ENCODE measurements at regions not wholly inside any gene's neighbourhood (a gene's known extent, or its start where the extent isn't known, plus 50 kb on each side); places are given as distances from the start of the nearest gene placed in this dataset.

DNA sequence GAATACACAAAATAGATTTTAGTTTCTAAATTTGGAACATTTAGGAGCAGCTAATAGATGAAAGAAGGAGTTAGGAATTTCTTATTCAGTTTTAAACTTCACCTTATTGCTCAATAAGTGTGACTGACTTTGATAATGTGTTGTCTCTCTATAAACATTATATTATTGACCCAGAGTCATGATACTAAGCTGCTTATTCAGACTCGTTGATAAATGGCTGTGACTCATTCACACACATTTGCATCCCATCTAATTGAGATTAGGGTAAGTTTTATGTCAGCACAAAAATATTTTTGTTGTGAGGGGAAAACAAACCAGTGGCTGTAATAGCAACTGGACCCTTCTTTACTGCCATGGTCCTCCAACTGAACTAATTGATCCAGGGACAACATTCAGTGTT lies 137.6 kb downstream of the GOLIM4 start:
- Histone ChIP-seq H3K27ac (no peak overlapping the region), H3K4me3 (no peak overlapping the region), H3K9ac (ENCODE audit: insufficient read length) (no peak overlapping the region), H3K36me3 (ENCODE audit: insufficient read depth, low read length) (no peaks in the 10 kb centered on the region), H3K9me3 (ENCODE audit: low read depth, low read length) (no peaks in the 10 kb centered on the region)
- DNase-seq (ENCODE audit: low read depth, low spot score): no peak
- no peak for TF ChIP-seq FOXP2 (optimal IDR thresholded peaks at IDR 0.05; ENCODE audit: control extremely low read depth, extremely low read length, insufficient read depth)
- no peak for TF ChIP-seq EZH2 (IDR thresholded peaks at IDR 0.05)
- TF ChIP-seq POLR2AphosphoS5 (IDR thresholded peaks at IDR 0.05; ENCODE audit: borderline replicate concordance, low read depth, low read length): no peak

DNA sequence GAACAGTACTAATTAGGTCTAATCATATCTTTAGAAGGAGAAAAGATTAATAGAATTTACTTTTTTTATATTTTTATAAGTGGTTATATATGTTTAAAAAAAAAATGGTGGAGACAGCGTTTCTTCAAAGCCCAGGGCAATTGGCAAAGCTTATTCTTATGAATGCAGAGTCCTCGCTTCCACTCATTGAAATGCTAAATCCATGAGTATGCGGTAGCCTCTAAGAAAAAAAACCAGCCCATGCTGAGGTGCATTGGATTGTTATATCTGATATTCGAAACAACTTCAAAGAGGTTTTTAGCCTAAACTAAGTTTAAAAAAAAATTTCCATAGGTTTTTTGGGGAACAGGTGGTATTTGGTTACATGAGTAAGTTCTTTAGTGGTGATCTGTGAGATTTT lies 142.8 kb downstream of the GOLIM4 start:
- Histone ChIP-seq H3K4me3 (no peak overlapping the region), H3K9ac (ENCODE audit: insufficient read length) (no peak overlapping the region), H3K9me3 (ENCODE audit: low read depth, low read length) (no peaks in the 10 kb centered on the region), H3K36me3 (ENCODE audit: insufficient read depth, low read length) (no peaks in the 10 kb centered on the region), H3K27ac (no peak overlapping the region)
- no peak for TF ChIP-seq POLR2AphosphoS5 (IDR thresholded peaks at IDR 0.05; ENCODE audit: borderline replicate concordance, low read depth, low read length)
- no peak for DNase-seq (ENCODE audit: low read depth, low spot score)

DNA sequence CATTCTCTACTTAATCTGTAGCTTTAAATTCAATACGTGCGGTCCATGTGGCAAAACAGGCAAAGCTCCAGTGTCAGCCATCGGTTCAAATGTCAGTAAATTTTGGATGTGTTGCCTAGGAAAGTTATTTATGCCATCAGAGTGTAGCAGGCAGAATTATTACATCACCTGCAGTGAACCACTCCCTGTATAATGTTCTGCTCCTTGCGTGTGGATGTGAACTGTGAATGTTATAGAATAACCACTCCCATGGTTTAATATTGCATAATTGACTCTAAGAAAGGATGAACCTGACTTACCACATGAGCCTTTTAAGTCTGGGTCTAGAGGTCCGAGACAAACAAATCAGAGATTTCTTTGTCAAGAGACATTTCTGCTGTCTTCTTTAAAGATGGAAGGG lies 145.5 kb downstream of the GOLIM4 start:
- Histone ChIP-seq H3K27ac (no peak overlapping the region), H3K36me3 (ENCODE audit: insufficient read depth, low read length) (no peaks in the 10 kb centered on the region), H3K9me3 (ENCODE audit: low read depth, low read length) (no peaks in the 10 kb centered on the region), H3K4me3 (no peak overlapping the region), H3K9ac (ENCODE audit: insufficient read length) (no peak overlapping the region)
- TF ChIP-seq FOXP2 (optimal IDR thresholded peaks at IDR 0.05; ENCODE audit: control extremely low read depth, extremely low read length, insufficient read depth) (no peak), EZH2 (IDR thresholded peaks at IDR 0.05) (no peak)
- no peak for DNase-seq (ENCODE audit: low read depth, low spot score)

DNA sequence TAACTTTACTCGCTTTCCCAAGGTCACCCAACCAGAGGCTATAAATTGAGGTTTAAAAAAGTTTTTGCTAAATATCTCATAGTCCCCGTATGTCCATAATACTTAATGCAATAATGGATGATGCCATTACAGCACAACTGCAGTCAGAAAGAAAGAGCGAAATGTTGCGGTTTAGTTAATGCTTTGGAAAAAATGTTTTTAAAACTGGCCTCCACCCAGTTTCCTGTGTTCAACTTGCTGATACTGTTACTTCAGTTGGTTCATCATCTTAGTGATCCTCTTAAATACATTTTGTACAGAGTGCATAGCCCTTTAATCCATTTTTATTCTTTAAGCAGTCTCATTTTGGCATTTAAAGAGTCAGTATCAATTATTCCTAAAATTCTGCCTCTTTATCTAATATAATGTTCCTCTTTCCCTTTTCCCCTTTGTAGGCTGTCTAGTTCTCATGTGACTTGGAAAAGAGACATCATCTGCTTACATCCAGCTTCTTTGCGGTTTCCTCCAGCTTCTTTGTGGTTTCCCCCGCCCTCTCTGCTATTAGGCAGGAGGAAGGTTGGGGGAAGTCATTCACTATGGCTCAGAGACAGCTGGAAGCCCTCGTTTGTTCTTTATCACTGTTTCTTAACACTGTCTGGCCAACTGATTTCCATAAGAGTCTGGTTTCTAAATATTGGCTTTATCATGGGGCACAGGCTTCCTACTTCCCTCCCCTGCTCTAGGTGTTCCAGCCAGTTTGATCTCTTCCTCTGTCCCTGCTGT lies 154.3 kb downstream of the GOLIM4 start:
- H3K4me3 ChIP-seq: peak overlapping the region; percentile 79
- TF ChIP-seq EZH2 (IDR thresholded peaks at IDR 0.05) (no peak), POLR2AphosphoS5 (IDR thresholded peaks at IDR 0.05; ENCODE audit: borderline replicate concordance, low read depth, low read length) (peak; percentile 75; the same call in 1 of the 2 replicates), FOXP2 (optimal IDR thresholded peaks at IDR 0.05; ENCODE audit: control extremely low read depth, extremely low read length, insufficient read depth) (peak; percentile 91)
- DNase-seq (ENCODE audit: low read depth, low spot score): peak; percentile 96
- no peaks in the 10 kb centered on the region for H3K36me3 ChIP-seq (ENCODE audit: insufficient read depth, low read length)
- peak overlapping the region; percentile 98 for H3K27ac ChIP-seq
- H3K9ac ChIP-seq (ENCODE audit: insufficient read length): peak overlapping the region; percentile 71
- no peaks in the 10 kb centered on the region for H3K9me3 ChIP-seq (ENCODE audit: low read depth, low read length)

DNA sequence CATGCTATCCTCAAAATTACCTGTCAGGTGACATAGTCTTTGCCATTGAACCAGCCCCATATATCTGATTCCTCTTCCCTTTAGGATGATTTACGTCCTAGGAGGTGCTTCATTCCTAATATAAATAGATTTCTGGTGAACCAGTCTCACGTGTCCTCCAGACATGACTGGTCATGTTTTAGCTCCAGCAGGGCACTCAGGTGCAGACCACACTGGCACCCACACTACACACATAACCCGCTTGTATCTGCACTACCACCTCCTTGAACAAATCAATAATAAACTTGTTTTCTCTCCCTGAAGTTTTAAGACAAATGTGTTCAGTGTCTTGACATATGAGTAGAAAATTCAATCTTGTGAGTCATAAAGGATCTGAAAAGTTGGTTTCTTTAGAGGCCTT lies 155.5 kb downstream of the GOLIM4 start:
- peak overlapping the region; percentile 71 for H3K9ac ChIP-seq (ENCODE audit: insufficient read length)
- no peaks in the 10 kb centered on the region for H3K9me3 ChIP-seq (ENCODE audit: low read depth, low read length)
- H3K4me3 ChIP-seq: peak overlapping the region; percentile 79; the same call in 1 of the 2 replicates
- peak overlapping the region; percentile 98 for H3K27ac ChIP-seq
- H3K36me3 ChIP-seq (ENCODE audit: insufficient read depth, low read length): no peaks in the 10 kb centered on the region
- no peak for DNase-seq (ENCODE audit: low read depth, low spot score)
- no peak for TF ChIP-seq POLR2AphosphoS5 (IDR thresholded peaks at IDR 0.05; ENCODE audit: borderline replicate concordance, low read depth, low read length)
- no peak for TF ChIP-seq FOXP2 (optimal IDR thresholded peaks at IDR 0.05; ENCODE audit: control extremely low read depth, extremely low read length, insufficient read depth)
- no peak for TF ChIP-seq EZH2 (IDR thresholded peaks at IDR 0.05)

DNA sequence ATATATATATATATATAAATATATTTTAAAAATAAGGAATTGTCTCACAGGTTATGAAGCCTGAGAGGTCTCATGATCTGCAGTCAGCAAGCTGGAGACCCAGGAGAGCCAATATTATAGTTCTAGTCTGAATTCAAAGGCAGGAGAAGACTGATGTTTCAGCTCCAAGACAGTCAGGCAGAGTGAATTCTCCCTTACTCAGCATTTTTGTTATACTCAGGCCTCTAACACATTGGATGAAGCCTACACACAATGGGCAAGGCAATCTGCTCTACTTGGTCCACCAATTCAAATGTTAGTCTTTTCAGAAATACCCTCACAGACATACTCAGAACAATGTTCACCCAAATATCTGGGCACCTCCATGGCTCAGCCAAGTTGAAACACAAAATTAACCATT lies 157.2 kb downstream of the GOLIM4 start:
- Histone ChIP-seq H3K27ac (no peak overlapping the region), H3K36me3 (ENCODE audit: insufficient read depth, low read length) (no peaks in the 10 kb centered on the region), H3K9ac (ENCODE audit: insufficient read length) (no peak overlapping the region), H3K4me3 (no peak overlapping the region), H3K9me3 (ENCODE audit: low read depth, low read length) (no peaks in the 10 kb centered on the region)
- DNase-seq (ENCODE audit: low read depth, low spot score): no peak
- no peak for TF ChIP-seq FOXP2 (optimal IDR thresholded peaks at IDR 0.05; ENCODE audit: control extremely low read depth, extremely low read length, insufficient read depth)
- no peak for TF ChIP-seq EZH2 (IDR thresholded peaks at IDR 0.05)
- no peak for TF ChIP-seq POLR2AphosphoS5 (IDR thresholded peaks at IDR 0.05; ENCODE audit: borderline replicate concordance, low read depth, low read length)

DNA sequence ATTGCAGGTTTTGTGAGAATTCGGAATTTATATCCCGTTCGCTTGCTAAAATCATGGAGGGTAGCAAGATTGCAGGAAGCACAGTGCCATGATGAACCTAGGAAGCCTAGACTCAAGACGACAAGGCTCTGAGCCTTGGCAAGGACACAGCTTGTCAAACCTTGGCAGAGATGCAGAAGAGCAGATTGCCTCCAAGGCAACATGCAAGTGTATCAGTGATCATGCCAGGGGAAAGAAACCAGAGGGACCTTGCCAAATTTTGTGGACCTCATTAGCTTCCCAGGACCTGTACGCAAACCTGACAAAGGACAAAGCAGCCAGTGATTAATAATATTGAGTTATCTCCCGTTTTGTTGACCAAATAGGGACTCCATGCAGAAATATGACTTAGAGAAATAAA lies 159.7 kb downstream of the GOLIM4 start:
- no peaks in the 10 kb centered on the region for H3K9me3 ChIP-seq (ENCODE audit: low read depth, low read length)
- H3K36me3 ChIP-seq (ENCODE audit: insufficient read depth, low read length): no peaks in the 10 kb centered on the region
- H3K4me3 ChIP-seq: no peak overlapping the region
- H3K27ac ChIP-seq: no peak overlapping the region
- DNase-seq (ENCODE audit: low read depth, low spot score): no peak
- no peak overlapping the region for H3K9ac ChIP-seq (ENCODE audit: insufficient read length)
- no peak for TF ChIP-seq FOXP2 (optimal IDR thresholded peaks at IDR 0.05; ENCODE audit: control extremely low read depth, extremely low read length, insufficient read depth)
- TF ChIP-seq EZH2 (IDR thresholded peaks at IDR 0.05): no peak
- no peak for TF ChIP-seq POLR2AphosphoS5 (IDR thresholded peaks at IDR 0.05; ENCODE audit: borderline replicate concordance, low read depth, low read length)

DNA sequence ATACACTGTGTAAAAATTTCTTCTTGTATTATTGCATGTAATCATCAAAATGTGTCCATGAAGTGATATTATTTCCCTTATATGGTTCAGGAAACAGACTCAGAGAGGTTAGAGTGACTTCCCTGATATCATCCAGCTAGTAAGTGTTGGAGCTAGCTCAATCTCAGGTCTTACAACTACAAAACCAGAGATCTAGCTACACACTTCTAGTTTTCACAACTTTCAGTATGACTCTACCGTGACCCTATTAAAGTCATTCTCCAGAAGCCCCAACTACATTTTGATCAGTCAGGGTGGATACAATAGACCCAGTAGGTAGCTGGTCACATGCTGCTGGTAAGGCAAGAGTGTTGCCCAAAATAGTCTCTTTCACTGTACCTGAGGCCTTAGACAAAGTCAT lies 165.3 kb downstream of the GOLIM4 start:
- TF ChIP-seq EZH2 (IDR thresholded peaks at IDR 0.05) (no peak), FOXP2 (optimal IDR thresholded peaks at IDR 0.05; ENCODE audit: control extremely low read depth, extremely low read length, insufficient read depth) (no peak), POLR2AphosphoS5 (IDR thresholded peaks at IDR 0.05; ENCODE audit: borderline replicate concordance, low read depth, low read length) (no peak)
- H3K27ac ChIP-seq: no peak overlapping the region
- DNase-seq (ENCODE audit: low read depth, low spot score): no peak

DNA sequence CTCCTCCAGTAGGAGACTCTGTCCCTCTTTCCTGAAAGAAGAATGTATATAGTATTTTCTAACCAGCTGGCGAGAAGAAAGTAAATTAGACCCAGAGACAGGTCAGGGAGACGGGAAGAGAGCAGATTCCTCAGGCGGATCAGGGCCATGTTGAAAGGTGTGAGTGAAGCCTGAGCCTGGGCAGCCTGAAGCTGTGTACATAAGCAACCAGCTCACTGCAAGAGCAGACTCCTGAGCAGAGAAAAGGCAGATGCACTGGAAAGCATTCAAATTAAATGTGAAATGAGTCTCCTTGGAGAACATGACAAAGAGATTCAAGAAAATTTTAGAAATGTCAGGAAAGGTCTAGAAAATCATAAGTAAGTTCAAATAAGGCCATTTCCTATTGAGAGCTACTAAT lies 165.8 kb downstream of the GOLIM4 start:
- Histone ChIP-seq H3K36me3 (ENCODE audit: insufficient read depth, low read length) (no peaks in the 10 kb centered on the region), H3K9ac (ENCODE audit: insufficient read length) (no peak overlapping the region), H3K27ac (no peak overlapping the region), H3K9me3 (ENCODE audit: low read depth, low read length) (no peaks in the 10 kb centered on the region), H3K4me3 (no peak overlapping the region)
- no peak for DNase-seq (ENCODE audit: low read depth, low spot score)
- TF ChIP-seq POLR2AphosphoS5 (IDR thresholded peaks at IDR 0.05; ENCODE audit: borderline replicate concordance, low read depth, low read length) (no peak), EZH2 (IDR thresholded peaks at IDR 0.05) (no peak), FOXP2 (optimal IDR thresholded peaks at IDR 0.05; ENCODE audit: control extremely low read depth, extremely low read length, insufficient read depth) (no peak)

More for the DNA sequence above, 165.3 kb downstream of the GOLIM4 start:
- Histone ChIP-seq H3K36me3 (ENCODE audit: insufficient read depth, low read length) (no peaks in the 10 kb centered on the region), H3K9ac (ENCODE audit: insufficient read length) (no peak overlapping the region), H3K9me3 (ENCODE audit: low read depth, low read length) (no peaks in the 10 kb centered on the region), H3K4me3 (no peak overlapping the region)
